ENCODE measurements at regions not wholly inside any gene's neighbourhood (a gene's known extent, or its start where the extent isn't known, plus 50 kb on each side); places are given as distances from the start of the nearest gene placed in this dataset.

DNA sequence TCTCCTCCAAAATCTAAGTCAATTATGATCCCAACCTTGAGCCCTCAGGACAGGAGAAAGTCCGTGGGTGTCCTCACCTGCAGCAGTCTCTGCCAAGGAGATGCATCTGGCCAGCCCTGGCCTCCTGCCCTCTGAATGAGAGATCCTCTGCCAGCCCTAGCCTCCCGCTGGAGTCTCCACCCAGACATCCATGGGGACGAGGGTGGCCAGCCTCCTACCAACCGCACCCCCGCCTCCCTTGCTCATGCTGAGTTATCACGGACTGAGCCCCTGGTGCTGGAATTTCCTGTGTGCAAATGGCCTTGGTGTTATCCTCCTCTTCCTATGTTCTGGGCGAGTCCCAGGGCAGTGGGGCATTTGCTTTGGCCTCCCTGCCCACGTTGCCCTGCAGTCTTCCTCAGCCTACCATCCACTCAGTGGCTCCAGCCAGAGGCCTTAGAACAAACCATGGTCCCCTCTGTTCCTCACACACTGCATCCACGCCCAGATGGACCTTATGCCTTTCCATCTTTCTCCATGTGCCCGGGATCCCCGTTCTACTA lies 116.4 kb downstream of the ACKR3 start:
- DNase-seq (ENCODE audit: missing footprints) (no peak), ATAC-seq (no peak)
- intact Hi-C loops (cut with DNase I), result loop anchor here (5.0 kb wide), 2 partner anchors 61 to 119 kb away; partner anchors contain the start of gene ACKR3

DNA sequence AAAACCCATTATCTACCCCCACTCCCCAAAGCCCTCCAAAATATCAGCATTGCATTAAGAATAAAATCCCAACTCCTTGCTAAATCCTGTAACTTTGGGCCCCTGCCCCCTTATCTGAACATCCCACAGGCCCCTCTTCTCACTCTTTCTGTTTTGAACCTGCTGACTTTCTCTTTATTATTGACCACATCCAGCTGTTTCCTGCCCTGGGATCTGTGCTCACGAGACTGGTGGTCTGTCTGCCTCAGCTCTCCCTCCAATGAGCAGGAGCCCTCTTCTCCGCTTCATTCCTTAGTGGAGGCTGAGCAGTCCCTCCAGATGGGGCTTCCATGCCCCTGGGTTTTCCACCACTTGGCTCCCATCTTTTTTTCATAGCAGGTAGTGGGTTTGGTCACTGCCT lies 116.9 kb downstream of the ACKR3 start:
- intact Hi-C loops (cut with DNase I), result loop anchor here (5.0 kb wide), 2 partner anchors 61 to 119 kb away; partner anchors contain the start of gene ACKR3
- no peak for DNase-seq (ENCODE audit: missing footprints)
- ATAC-seq, result no peak

DNA sequence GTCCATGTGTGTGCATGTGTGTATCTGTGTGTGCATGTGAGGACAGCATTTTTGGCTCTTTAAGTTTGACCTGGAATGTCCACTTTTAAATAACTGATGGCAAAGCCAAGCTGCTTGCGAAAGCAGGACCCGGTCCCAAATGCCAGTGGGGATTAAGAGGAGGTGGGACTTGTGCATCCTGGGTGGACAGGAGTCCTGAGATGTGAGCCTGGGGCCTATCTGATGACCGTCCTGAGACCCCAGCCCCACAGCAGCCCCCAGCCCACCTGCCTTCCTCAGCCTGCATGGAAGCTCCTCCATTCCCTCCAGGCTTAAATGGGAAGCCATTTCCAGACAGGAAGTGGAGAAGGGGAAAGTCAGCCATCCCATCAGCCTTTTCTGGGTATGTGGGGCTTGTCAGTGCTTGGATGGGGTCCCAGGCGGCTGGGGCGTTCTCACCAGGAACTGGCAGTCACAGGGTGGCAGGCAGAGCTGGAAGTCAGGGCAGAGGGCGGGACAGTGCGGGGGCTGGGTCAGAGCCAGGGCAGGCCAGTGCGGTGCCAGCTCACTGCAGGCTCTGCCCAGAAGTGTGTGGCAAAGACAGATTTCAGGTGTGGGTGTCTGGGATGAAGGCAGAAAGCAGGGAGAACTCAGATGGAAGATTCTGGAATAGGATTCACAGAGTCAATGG lies 117.8 kb downstream of the ACKR3 start:
- intact Hi-C loops (cut with DNase I), result loop anchor here (5.0 kb wide), 2 partner anchors 60 to 120 kb away; partner anchors contain the start of gene ACKR3
- peak; percentile 66 for ATAC-seq

DNA sequence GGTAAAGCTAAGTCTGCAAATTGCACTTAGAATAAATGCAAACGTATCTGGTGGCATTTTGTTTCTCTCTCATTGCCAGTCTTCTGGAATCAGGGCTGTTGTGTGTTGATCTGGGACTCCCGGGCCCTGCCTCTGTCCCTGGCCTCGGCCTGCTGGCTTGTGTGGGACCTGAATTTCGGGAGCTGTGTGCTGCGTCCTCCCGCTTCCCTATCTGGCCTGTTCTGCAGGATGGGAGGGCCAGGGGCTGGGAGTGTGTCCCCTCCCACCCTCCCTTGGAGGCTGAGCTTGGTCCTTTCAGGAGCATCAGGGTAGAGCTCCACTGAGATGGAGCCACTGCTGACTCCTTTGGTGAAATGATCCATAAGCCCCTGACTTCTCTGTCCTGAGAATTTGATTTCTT lies 118.5 kb downstream of the ACKR3 start:
- intact Hi-C loops (cut with DNase I), result loop anchor here (1.0 to 5.0 kb wide), 3 partner anchors 59 to 175 kb away; partner anchors contain the start of gene ACKR3
- ATAC-seq (no peak), DNase-seq (ENCODE audit: missing footprints) (no peak)

More for the DNA sequence above, 117.8 kb downstream of the ACKR3 start:
- no peak for DNase-seq (ENCODE audit: missing footprints)

DNA sequence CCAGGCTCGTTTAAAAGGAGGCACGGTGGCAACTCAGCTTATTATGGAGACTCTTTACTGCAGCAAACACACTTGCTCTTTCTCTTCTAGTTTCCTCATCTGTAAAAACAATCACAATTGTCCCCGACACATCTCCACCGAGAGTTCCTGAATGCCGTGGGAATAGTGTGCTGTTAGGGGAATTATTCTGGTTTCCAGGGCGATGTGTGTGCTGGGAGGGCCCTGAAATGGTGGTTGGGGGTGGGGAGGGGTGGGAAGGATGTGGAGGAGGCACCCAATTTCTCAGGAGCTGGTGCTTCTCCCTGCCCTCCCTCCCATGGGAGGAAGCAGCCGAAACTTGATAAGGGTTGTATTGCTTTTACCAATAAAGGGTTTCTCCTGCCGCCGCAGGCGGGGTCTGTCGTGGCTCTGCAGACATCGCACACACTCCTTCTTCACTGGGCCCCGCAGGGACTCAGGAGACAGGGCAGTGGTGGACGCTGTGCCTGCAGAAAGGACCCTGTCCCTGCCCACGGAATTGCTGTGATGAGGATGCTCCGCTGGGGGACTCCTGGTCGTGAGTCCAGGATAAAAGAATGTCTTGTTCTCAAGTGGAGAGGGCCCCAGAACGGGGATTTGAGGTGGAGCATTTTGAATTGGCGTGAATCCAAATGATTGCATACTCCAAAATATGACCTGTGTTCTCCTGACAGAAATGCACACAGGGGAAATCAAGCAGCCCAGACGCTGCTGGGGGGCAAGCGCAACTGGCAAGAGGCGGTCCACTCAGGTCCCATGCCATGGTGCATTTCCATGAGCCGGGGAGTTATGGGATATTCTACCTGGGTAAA lies 119.2 kb downstream of the ACKR3 start:
- ATAC-seq, result no peak
- DNase-seq (ENCODE audit: missing footprints), result no peak
- intact Hi-C loops (cut with DNase I), result loop anchor here (1.0 to 5.0 kb wide), 3 partner anchors 59 to 175 kb away; partner anchors contain the start of gene ACKR3

DNA sequence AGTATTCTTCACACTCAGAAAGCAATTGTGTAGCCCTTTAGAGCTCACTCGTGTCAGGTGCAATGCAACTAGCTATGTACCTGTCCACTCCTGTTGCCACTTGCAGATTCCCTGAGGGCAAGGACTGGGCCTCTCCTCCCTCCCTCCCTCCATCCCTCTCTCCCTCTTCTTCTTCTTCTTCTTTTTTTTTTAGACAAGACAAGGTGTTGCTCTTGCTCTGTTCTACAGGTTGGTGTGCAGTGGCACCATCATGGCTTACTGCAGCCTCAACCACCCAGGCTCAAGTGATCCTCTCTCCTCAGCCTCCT lies 119.7 kb downstream of the ACKR3 start:
- ATAC-seq (no peak), DNase-seq (ENCODE audit: missing footprints) (no peak)
- intact Hi-C loops (cut with DNase I), result loop anchor here (5.0 kb wide), 2 partner anchors 58 to 122 kb away; partner anchors contain the start of gene ACKR3

DNA sequence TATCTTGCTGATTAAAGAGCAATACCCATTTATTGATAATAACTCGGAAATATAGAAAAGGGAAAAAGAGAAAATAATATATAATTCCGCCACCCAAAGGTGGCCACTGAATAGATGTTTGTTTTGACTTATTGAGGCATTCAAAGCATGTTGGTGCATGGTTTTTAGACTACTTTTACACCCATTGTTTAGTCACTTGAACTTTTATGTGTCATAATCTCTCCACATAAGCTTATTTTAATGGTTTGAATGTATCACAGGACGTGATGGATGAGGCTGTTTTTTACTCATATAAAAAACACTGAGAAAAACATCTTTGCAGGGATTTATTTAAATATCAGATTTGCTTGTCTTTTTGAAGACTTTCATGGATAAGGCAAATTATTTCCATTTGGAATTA lies 120.4 kb downstream of the ACKR3 start:
- no peak for ATAC-seq
- intact Hi-C loops (cut with DNase I), result loop anchor here (5.0 kb wide), 2 partner anchors 57 to 123 kb away; partner anchors contain the start of gene ACKR3
- DNase-seq (ENCODE audit: missing footprints), result no peak

DNA sequence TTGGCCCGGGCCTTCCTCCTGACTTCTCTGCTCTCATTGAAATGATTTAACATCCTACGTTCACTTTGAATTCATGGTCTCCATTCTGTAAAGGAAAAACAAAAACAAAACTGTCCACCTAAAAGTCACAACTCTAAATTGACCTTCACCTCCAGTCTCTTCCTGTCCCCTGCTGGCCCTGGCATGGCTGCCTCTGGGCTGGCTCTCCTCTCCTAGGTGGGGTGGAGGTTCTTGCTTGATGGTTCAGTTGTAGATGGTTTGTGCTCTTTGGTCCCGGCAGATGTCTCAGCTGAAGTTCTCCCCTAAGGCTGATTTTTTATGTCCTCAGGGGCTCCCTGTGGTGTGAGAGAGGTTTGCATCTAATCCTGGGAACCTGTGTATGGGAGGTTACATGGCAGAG lies 121.1 kb downstream of the ACKR3 start:
- DNase-seq (ENCODE audit: missing footprints) (no peak), ATAC-seq (no peak)
- intact Hi-C loops (cut with DNase I), result no loop called here

DNA sequence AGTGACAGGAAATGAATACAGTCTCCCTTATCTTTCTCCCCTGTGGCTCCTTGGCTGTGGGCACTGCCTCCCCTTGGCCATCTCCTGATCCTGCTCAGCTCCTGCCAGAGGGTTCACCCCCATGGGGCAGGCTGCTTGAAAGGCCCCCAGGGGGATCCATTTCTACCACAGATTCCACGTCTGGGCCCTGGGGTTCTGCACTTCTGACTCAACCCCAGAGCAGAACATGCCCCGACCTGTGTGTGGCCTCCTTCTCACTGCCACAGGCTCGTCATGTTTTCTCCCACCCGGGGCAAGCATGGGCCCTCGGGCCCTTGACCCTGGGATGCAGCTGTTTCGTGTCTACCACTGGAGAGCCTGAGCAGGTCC lies 122.2 kb downstream of the ACKR3 start:
- ATAC-seq (no peak), DNase-seq (ENCODE audit: missing footprints) (no peak)
- intact Hi-C loops (cut with DNase I), result no loop called here

DNA sequence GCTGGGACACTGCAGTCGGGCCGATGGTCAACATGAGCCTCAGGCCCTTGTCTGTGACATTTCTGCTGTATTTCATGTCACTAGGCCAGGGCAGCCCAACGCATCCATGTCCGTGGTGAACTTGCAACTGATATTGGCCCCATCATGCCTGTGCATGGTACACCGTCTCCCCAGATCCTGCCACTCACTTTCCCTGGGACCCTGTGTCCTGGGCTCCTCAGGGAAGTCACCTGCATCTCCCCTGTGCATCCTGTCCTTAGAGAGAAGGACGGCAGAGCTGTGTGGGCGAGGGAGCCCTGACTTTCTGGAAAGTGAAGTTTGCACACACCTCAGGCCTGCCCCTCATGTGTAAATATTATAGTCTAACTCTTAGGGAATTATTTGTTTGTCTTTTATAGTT lies 123.3 kb downstream of the ACKR3 start:
- DNase-seq (ENCODE audit: missing footprints) (no peak), ATAC-seq (no peak)
- intact Hi-C loops (cut with DNase I), result no loop called here

DNA sequence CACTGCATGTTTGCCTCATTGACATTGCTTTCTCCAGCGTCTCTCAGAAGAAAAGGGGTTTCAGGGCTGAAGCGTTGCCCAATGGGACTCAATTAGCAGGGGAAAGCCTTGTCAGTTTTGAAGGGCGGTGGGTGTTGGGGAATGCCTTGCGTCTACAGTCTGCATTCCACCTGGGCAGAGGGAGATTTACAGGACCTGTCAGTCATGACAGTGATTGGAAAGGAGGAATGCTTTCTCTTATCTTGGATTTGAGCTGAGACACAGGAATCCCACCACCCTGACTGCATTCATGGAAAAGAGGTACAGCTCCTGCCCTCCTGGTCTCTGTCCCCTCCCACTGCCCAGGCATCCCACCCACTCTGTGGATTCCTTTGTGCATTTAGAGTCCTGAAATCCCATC lies 123.9 kb downstream of the ACKR3 start:
- no peak for DNase-seq (ENCODE audit: missing footprints)
- ATAC-seq, result no peak
- intact Hi-C loops (cut with DNase I), result no loop called here

DNA sequence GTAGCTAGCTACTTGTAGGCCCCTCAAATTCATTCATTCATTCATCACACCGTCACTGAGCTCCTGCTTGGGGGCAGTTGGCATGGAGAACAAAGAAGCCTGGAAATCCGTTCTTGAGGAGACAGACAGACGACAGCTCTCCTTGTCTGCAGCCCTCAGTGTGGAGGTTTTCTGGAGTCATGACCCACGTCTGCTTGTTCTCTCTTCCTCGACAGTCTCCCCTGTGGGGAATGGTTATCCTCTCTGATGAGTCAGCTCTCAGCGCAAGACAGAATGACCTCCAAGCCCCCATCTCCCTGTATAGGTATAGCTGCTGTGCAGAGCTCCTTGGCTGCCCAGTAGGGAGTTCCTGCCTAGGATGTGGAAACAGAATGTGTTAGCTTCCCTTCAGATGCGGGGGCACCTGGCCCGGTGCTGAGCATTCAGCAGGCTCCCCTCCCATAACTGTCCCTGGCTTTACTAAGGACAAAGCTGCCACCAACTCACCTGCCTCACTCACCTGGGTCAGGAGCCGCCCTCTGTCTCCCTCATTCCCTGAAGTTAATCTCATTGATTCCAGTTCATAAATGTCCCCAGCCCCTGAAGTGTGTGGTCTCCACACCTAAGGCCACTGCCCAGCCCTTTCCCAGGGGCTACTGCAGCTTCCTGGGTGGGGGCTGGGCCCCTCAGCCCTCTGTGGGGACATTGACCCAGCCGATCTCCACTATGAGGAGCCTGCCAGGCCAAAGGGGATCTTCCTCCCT lies 124.7 kb downstream of the ACKR3 start:
- ATAC-seq (no peak), DNase-seq (ENCODE audit: missing footprints) (no peak)
- intact Hi-C loops (cut with DNase I), result no loop called here

DNA sequence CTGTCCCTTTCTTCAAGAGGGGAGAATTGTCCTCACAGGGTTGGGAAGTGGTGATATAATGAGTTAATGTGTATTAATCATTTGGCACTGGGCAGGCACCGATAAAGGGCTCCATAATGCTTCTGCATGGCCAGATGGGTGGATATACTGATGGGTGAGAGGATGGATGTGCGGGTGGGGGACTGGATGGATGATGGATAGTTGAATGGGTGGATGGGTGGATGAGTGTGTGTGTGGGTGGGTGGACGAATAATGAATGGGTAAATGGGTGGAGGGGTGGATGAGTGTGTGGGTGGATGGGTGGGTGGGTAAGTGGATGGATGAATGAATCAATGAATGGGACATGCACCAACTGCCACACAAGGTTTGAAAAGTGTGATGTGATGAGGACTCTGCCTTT lies 127.2 kb downstream of the ACKR3 start:
- ATAC-seq, result no peak
- intact Hi-C loops (cut with DNase I), result no loop called here
- DNase-seq (ENCODE audit: missing footprints), result no peak

DNA sequence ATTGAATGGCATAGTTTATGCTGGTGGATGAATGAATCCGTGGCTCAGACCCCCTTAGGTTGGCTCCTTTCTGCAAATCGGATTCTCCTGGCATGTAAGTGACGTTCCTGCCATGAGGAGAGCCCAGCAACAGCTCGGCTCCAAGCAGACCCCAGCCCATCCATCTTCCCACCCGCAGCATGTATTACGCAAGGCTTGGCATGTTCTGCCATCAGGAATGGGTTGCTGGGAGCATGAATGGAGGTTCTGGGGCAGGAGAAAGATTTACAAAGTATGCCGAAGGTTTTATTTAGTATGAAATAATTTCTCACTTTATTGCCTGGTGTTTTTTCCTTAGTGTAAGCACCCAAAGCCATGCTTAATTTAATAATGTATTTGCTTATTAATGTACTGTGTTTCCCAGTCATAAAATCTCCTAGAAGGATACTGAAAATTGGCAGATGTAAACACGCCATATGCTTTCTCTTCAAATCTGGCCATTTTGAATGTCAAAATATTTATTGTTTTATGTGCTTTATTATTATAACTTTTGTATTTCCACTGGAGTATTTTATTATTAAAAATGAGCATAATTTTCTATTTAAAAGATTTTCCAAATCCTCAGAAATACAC lies 128.5 kb downstream of the ACKR3 start:
- DNase-seq (ENCODE audit: missing footprints) (no peak), ATAC-seq (no peak)
- intact Hi-C loops (cut with DNase I), result no loop called here

DNA sequence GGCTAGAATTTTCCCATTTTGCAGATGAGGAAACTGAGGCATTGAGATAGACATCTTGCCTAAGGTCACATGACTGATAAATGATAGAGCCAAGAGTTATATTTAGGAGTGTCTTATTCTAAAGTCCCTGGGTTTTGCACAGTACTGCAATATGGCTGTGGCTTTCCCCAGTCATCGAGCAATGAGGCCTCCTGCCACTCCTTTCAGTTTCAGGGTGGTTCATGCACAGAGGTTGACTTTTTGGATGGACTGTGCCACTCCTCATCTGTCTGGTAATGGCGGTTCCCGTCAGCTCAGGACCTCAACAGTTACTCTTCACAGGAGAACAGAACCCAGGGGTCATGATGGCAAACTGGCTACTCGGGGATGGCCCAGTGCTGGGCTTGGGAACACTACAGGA lies 131.1 kb downstream of the ACKR3 start:
- ATAC-seq (no peak), DNase-seq (ENCODE audit: missing footprints) (no peak)
- intact Hi-C loops (cut with DNase I), result no loop called here

DNA sequence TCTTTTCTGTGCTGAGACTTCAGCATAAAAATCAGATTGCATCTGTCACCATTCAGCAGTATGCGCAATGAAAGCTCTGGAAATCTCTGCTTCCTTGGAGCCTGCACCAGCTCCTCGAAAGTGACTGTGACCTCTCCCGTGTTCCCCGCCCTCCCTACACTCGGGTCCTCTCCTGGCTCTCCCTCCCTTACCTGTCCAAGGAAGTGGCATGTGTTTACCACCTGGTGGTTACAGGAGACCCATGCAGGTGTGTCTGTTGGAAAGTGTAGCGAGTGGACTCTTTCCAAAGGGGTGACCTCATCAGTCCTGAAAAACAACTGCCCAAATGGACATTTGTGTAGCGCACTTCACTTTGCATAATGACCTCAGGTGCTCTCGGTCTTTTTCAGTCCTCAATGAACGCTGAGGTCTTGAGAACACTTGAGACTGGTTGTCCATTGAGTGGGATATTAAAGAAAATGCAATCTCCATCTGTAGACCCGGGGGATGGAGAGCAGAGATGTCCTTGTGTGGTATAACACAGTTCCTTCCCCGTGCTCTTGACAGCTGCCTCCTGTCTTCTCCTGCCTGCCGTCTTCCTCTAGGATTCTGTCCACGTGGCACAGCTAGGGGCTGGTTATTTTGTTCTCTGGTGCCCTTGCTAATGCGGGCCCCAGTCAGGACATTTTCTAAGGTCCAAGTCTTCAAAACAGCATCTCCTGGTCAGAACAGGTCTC lies 133.2 kb downstream of the ACKR3 start:
- intact Hi-C loops (cut with DNase I), result no loop called here
- DNase-seq (ENCODE audit: missing footprints), result no peak
- no peak for ATAC-seq

DNA sequence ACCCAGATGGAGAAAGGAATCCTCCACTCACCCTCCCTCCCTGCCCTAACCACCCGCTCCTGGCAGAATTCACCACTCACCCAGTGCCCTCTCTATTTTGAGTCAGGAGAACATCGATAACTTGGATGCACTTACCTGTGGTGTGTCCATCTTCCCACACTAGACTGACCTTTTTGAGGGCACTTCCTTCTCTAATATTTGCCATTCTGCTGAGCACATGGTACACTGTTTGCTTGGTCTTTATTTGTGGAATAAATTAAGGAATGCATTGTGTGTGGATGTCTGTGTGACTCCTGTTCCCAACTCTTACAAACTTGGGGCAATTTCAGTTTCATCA lies 133.7 kb downstream of the ACKR3 start:
- ATAC-seq (no peak), DNase-seq (ENCODE audit: missing footprints) (no peak)
- intact Hi-C loops (cut with DNase I), result no loop called here

DNA sequence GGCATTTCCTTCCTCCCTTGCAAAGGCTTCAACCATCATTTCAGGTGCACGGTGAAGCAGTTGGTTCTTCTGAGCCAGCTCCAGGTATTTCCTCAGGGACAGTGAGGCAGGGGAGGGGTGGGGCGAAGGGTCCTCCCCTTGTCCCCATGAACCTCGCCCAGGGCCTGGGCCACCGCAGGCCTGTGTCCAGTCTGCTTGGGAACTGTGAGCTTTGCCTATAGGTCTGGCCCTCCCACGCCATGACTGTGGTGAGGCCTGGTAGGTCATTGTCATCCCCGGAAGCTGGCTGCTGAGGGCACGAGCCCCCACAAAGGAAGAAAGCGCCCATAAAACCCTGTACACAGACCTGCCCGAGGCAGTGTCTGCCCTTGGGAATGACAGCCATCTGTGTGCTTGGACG lies 134.3 kb downstream of the ACKR3 start:
- intact Hi-C loops (cut with DNase I), result no loop called here
- no peak for DNase-seq (ENCODE audit: missing footprints)
- no peak for ATAC-seq

Measured in Right ventricle myocardium inferior (tissue), 1 donor.